Activated CD4-positive, alpha-beta memory T cell treated with anti-CD3 and anti-CD28 coated beads for 36 hours (primary cell): ENCODE measurements at regions not wholly inside any gene's neighbourhood (a gene's known extent, or its start where the extent isn't known, plus 50 kb on each side); places are given as distances from the start of the nearest gene placed in this dataset.

Experiments used
- CTCF ChIA-PET: fragments of 350-600 bp; sonication (Branson Sonifier 250); formaldehyde crosslinking; loops from one replicate; lab custom pipeline; 2021; ENCODE audit warnings: antibody characterized with exemption, inconsistent platforms; lab: Charles Lee
- POLR2A ChIA-PET: fragments of 350-600 bp; sonication (Branson Sonifier 250); formaldehyde crosslinking; loops from one replicate; lab custom pipeline; 2021; ENCODE audit warnings: antibody characterized with exemption; lab: Charles Lee
- DNase-seq: peaks from one replicate; pipeline ENCODE4 v3.0.0-alpha.2; 2020
- H3K27ac Mint-ChIP-seq: one replicate; pipeline ENCODE4 v1.8.0; 2021; ENCODE audit warnings: mixed read lengths
- H3K27me3 Mint-ChIP-seq: one replicate; pipeline ENCODE4 v1.8.0; 2021; ENCODE audit warnings: mixed read lengths
- H3K36me3 Mint-ChIP-seq: one replicate; pipeline ENCODE4 v1.8.0; 2021; ENCODE audit warnings: mixed read lengths
- H3K4me1 Mint-ChIP-seq: one replicate; pipeline ENCODE4 v1.8.0; 2021; ENCODE audit warnings: low read depth, mixed read lengths
- H3K4me3 Mint-ChIP-seq: one replicate; pipeline ENCODE4 v1.8.0; 2021; ENCODE audit warnings: mild to moderate bottlenecking, mixed read lengths
- H3K9me3 Mint-ChIP-seq: one replicate; pipeline ENCODE4 v1.8.0; 2021; ENCODE audit warnings: mixed read lengths
- intact Hi-C: fragments of 100-400 bp; cut with micrococcal nuclease; formaldehyde crosslinking; loops from one replicate; pipeline ENCODE4 v1.15.1; 2023

DNA sequence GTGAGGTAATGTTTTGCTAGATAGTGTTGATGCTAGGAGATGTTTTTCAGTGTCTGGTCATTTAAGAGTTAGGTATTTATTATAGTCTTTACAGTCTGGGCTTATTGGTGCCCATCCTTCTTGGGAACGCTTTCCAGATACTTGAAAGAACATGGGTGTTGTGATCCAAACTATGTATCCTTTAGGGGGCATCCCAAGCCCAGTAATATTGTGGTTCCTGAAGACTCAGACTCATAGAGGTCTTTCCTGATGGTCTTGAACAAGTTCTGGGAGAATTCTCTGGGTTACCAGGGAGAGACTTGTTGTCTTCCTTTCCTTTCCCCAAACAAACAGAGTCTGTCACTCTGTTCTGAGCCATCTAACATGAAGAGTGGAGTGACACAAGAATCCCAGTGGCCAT is 99.7 kb upstream of the LRRC3B start:
- no peak for DNase-seq
- intact Hi-C loops = no loop called here
- no peaks in the 10 kb centered on the region for H3K36me3 Mint-ChIP-seq
- ChIA-PET POLR2A (no interaction called here), CTCF (interaction anchor here (1.0 kb wide), 1 partner anchor 11 kb away, joined by 3 read pairs; no protein-coding TSS in a partner anchor)
- H3K4me1 Mint-ChIP-seq = no peaks in the 10 kb centered on the region
- no peaks in the 10 kb centered on the region for H3K27me3 Mint-ChIP-seq
- peaks cover 26% of the 10 kb centered on the region for H3K9me3 Mint-ChIP-seq
- no peak overlapping the region for H3K27ac Mint-ChIP-seq
- no peak overlapping the region for H3K4me3 Mint-ChIP-seq

GRCh38 chr3:26525013-26525412 is 97.6 kb upstream of the LRRC3B start:
- Mint-ChIP-seq H3K36me3 (no peaks in the 10 kb centered on the region), H3K27me3 (no peaks in the 10 kb centered on the region), H3K4me1 (no peaks in the 10 kb centered on the region), H3K4me3 (no peak overlapping the region), H3K9me3 (peaks cover 32% of the 10 kb centered on the region), H3K27ac (no peak overlapping the region)
- intact Hi-C loops = no loop called here
- CTCF ChIA-PET = no interaction called here
- POLR2A ChIA-PET = no interaction called here
- no peak for DNase-seq

DNA sequence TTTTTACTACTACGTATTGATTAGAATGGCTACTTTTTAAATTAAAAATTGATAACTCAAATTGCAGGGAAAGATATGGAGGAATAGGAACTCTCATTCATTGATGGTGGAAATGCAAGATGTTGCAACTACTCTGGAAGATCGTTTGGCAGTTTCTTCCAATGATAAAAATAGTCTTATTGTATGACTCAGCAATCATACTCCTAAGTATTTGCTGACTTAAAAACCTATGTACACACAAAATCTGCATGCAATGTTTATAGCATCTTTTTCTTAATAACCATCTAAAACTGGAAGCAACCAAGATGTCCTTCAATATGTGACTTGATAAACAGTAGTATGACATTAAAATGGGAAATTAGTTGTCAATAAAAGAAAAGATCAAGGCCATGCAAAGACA is 87.4 kb upstream of the LRRC3B start:
- no peaks in the 10 kb centered on the region for H3K36me3 Mint-ChIP-seq
- no peak overlapping the region for H3K27ac Mint-ChIP-seq
- POLR2A ChIA-PET = no interaction called here
- DNase-seq = no peak
- H3K4me3 Mint-ChIP-seq = no peak overlapping the region
- CTCF ChIA-PET = no interaction called here
- H3K4me1 Mint-ChIP-seq = no peaks in the 10 kb centered on the region
- H3K9me3 Mint-ChIP-seq = peaks cover 10% of the 10 kb centered on the region
- intact Hi-C loops = no loop called here
- no peaks in the 10 kb centered on the region for H3K27me3 Mint-ChIP-seq

DNA sequence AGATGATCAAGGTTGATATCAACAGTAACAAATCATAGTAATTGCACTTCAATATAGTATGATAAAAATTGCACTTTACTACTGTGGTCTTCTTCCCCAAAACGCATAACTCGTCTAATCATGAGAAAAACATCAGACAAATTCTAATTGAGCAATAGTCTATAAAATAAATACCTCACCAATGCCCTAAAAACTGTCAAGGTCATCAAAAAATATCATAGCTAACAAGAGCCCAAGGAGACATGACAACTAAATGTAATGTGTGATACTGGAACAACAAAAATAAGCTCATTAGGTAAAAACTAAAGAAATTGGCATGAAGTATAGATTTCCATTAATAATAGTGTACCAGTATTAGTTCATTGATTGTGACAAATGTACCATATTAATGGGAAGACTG is 85.6 kb upstream of the LRRC3B start:
- H3K9me3 Mint-ChIP-seq = peaks cover 3% of the 10 kb centered on the region
- DNase-seq = no peak
- CTCF ChIA-PET = no interaction called here
- POLR2A ChIA-PET = no interaction called here
- intact Hi-C loops = no loop called here
- H3K27me3 Mint-ChIP-seq = no peaks in the 10 kb centered on the region
- H3K4me1 Mint-ChIP-seq = no peaks in the 10 kb centered on the region
- H3K27ac Mint-ChIP-seq = no peak overlapping the region
- no peak overlapping the region for H3K4me3 Mint-ChIP-seq
- H3K36me3 Mint-ChIP-seq = no peaks in the 10 kb centered on the region

DNA sequence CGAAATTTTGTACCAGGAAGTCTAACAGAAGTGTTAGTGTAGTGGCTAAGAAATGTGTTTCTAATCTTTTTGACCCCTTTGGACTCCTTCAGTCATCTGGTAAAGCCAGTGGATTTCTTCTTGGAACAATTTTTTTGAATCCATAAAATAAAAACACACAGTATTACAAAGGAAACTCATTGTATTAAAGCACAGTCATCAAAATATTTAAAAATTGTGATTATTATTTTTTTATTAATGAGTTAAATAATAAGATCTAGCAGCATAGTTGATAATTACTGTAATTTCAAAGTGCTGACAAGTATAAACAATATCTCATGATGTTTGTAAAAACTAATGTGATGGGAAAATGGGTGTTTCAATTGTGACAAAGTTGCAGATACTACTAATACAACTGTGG is 72.2 kb upstream of the LRRC3B start:
- POLR2A ChIA-PET = no interaction called here
- no peak overlapping the region for H3K27ac Mint-ChIP-seq
- no peaks in the 10 kb centered on the region for H3K4me1 Mint-ChIP-seq
- no peak overlapping the region for H3K4me3 Mint-ChIP-seq
- CTCF ChIA-PET = no interaction called here
- intact Hi-C loops = no loop called here
- no peaks in the 10 kb centered on the region for H3K27me3 Mint-ChIP-seq
- H3K9me3 Mint-ChIP-seq = no peaks in the 10 kb centered on the region
- H3K36me3 Mint-ChIP-seq = no peaks in the 10 kb centered on the region
- no peak for DNase-seq

DNA sequence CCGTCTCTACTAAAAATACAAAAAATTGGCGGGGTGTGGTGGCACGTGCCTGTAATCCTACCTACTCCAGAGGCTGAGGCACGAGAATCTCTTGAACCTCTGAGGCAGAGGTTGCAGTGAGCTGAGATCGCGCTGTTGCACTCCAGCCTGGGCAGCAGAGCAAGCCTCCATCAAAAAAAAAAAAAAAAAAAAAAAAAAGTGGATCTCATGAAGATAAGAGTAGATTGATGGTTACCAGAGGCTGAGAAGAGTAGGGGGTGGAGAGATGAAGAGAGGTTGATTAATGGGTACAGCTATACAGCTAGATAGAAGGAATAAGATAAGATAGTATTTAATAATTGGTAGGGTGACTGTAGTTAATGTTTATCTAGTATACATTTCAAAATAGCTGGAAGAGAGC is 65.9 kb upstream of the LRRC3B start:
- Mint-ChIP-seq H3K4me3 (no peak overlapping the region), H3K27me3 (no peaks in the 10 kb centered on the region), H3K9me3 (no peaks in the 10 kb centered on the region), H3K4me1 (no peaks in the 10 kb centered on the region), H3K36me3 (no peaks in the 10 kb centered on the region), H3K27ac (no peak overlapping the region)
- no peak for DNase-seq
- POLR2A ChIA-PET = no interaction called here
- intact Hi-C loops = no loop called here
- CTCF ChIA-PET = no interaction called here

GRCh38 chr3:26558257-26558656 is 64.3 kb upstream of the LRRC3B start:
- Mint-ChIP-seq H3K4me3 (no peak overlapping the region), H3K27me3 (no peaks in the 10 kb centered on the region), H3K27ac (no peak overlapping the region), H3K4me1 (no peaks in the 10 kb centered on the region), H3K9me3 (no peaks in the 10 kb centered on the region), H3K36me3 (no peaks in the 10 kb centered on the region)
- DNase-seq = no peak
- intact Hi-C loops = no loop called here
- ChIA-PET POLR2A (no interaction called here), CTCF (no interaction called here)

- Mint-ChIP-seq H3K9me3 (no peaks in the 10 kb centered on the region), H3K27me3 (no peaks in the 10 kb centered on the region), H3K4me3 (no peak overlapping the region), H3K4me1 (no peaks in the 10 kb centered on the region), H3K27ac (no peak overlapping the region), H3K36me3 (no peaks in the 10 kb centered on the region)
- ChIA-PET CTCF (no interaction called here), POLR2A (no interaction called here)
- intact Hi-C loops = no loop called here
- DNase-seq = no peak
Observed at GRCh38 chr3:26559227-26559626, 63.3 kb upstream of the LRRC3B start.

DNA sequence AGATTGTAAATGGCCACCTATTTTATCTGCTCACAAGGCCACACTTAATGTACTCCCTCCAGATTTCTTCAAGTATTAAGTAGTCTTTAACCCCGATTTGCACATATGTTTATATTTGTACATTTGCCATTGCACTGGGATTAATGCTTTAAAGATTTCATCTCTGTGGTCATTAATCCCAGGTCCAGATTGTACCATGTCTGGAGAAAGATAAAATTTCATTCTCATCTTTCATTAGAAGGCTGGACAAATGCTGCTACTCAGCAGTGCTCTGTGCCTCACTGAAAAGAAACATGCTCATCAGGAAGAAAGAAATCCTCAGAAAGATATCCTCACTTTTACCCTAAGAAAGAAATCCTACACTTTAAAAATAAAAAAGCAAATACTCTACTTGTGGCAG is 62.5 kb upstream of the LRRC3B start:
- Mint-ChIP-seq H3K36me3 (no peaks in the 10 kb centered on the region), H3K9me3 (no peaks in the 10 kb centered on the region), H3K27me3 (no peaks in the 10 kb centered on the region), H3K4me3 (no peak overlapping the region), H3K4me1 (no peaks in the 10 kb centered on the region), H3K27ac (no peak overlapping the region)
- intact Hi-C loops = no loop called here
- ChIA-PET CTCF (no interaction called here), POLR2A (no interaction called here)
- no peak for DNase-seq

DNA sequence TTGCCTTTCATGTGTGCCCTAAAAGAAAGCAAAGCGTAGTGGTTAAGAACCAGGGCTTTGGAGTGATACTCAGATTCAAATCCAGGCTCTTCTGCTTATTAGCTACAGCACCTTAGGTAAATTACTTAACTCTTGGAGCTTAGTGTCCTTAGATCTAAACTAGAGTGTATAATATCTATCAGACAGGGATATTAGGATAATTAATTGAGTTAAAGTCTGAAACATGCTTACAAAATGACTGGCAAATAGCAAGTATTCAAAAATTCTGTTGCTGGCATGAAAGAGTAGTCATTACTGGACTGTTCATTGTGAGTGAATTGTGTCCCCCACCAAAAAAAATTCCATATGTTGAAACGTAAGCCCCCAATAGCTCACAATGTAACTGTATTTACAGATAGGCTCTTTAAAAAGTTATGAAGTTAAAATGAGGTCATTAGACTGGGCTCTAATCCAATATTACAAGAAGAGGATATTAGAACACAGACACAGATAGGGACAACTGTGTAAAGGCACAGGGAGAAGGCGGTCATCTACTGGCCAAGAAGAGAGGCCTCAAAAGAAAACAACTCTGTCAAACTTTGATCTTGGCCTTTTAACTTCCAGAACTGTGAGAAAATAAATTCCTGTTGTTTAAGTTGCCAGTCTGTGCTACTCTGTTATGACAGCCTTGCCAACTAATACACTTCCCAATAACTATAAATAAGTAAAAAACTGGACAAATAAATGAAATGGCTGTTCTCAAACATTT is 60.4 kb upstream of the LRRC3B start:
- Mint-ChIP-seq H3K9me3 (no peaks in the 10 kb centered on the region), H3K27me3 (no peaks in the 10 kb centered on the region), H3K4me1 (no peaks in the 10 kb centered on the region), H3K4me3 (no peak overlapping the region), H3K36me3 (no peaks in the 10 kb centered on the region), H3K27ac (no peak overlapping the region)
- intact Hi-C loops = no loop called here
- CTCF ChIA-PET = no interaction called here
- POLR2A ChIA-PET = no interaction called here
- no peak for DNase-seq
